ENCODE measurements at regions not wholly inside any gene's neighbourhood (a gene's known extent, or its start where the extent isn't known, plus 50 kb on each side); places are given as distances from the start of the nearest gene placed in this dataset.

- no peak overlapping the region for H3K4me3 Mint-ChIP-seq
- no peak overlapping the region for H3K27ac Mint-ChIP-seq
- H3K9me3 Mint-ChIP-seq, result peaks cover 0 to 5% (median 0%) of the 10 kb centered on the region in 3 donors
- H3K36me3 Mint-ChIP-seq, result no peaks in the 10 kb centered on the region
- no peaks in the 10 kb centered on the region for H3K27me3 Mint-ChIP-seq
- H3K4me1 Mint-ChIP-seq, result no peaks in the 10 kb centered on the region
Measured at GRCh38 chr6:51335543-51335942, 516.9 kb downstream of the TFAP2B start.

- no peaks in the 10 kb centered on the region for H3K27me3 Mint-ChIP-seq
- no peak overlapping the region for H3K27ac Mint-ChIP-seq
- H3K9me3 Mint-ChIP-seq, result peaks cover 0 to 5% (median 0%) of the 10 kb centered on the region in 3 donors
- H3K4me3 Mint-ChIP-seq, result no peak overlapping the region
- H3K4me1 Mint-ChIP-seq, result no peaks in the 10 kb centered on the region
- no peaks in the 10 kb centered on the region for H3K36me3 Mint-ChIP-seq
Measured at GRCh38 chr6:51336185-51336584, 517.5 kb downstream of the TFAP2B start.

GRCh38 chr6:51337277-51337676 is 518.6 kb downstream of the TFAP2B start:
- no peaks in the 10 kb centered on the region for H3K36me3 Mint-ChIP-seq
- H3K4me3 Mint-ChIP-seq, result no peak overlapping the region
- no peaks in the 10 kb centered on the region for H3K27me3 Mint-ChIP-seq
- no peaks in the 10 kb centered on the region for H3K4me1 Mint-ChIP-seq
- no peak overlapping the region for H3K27ac Mint-ChIP-seq
- peaks cover 0 to 2% (median 0%) of the 10 kb centered on the region in 3 donors for H3K9me3 Mint-ChIP-seq

- Mint-ChIP-seq H3K27me3 (no peaks in the 10 kb centered on the region), H3K36me3 (no peaks in the 10 kb centered on the region), H3K4me1 (no peaks in the 10 kb centered on the region), H3K27ac (no peak overlapping the region), H3K9me3 (peaks cover 0 to 2% (median 0%) of the 10 kb centered on the region in 3 donors), H3K4me3 (no peak overlapping the region)
Measured at GRCh38 chr6:51339108-51339507, 520.4 kb downstream of the TFAP2B start.

GRCh38 chr6:51339728-51340127 is 521.1 kb downstream of the TFAP2B start:
- peaks cover 0 to 2% (median 0%) of the 10 kb centered on the region in 3 donors for H3K9me3 Mint-ChIP-seq
- H3K27ac Mint-ChIP-seq, result no peak overlapping the region
- no peaks in the 10 kb centered on the region for H3K36me3 Mint-ChIP-seq
- H3K27me3 Mint-ChIP-seq, result no peaks in the 10 kb centered on the region
- H3K4me3 Mint-ChIP-seq, result no peak overlapping the region
- H3K4me1 Mint-ChIP-seq, result no peaks in the 10 kb centered on the region

- Mint-ChIP-seq H3K4me1 (no peaks in the 10 kb centered on the region), H3K27ac (no peak overlapping the region), H3K36me3 (no peaks in the 10 kb centered on the region), H3K9me3 (peaks cover 0 to 10% (median 4%) of the 10 kb centered on the region in 3 donors), H3K27me3 (no peaks in the 10 kb centered on the region), H3K4me3 (no peak overlapping the region)
Measured at GRCh38 chr6:51342393-51342792, 523.7 kb downstream of the TFAP2B start.

GRCh38 chr6:51349857-51350256 is 531.2 kb downstream of the TFAP2B start:
- H3K27me3 Mint-ChIP-seq, result peaks cover 3% of the 10 kb centered on the region
- no peaks in the 10 kb centered on the region for H3K4me1 Mint-ChIP-seq
- H3K9me3 Mint-ChIP-seq, result peaks cover 0 to 13% (median 4%) of the 10 kb centered on the region in 3 donors
- no peak overlapping the region for H3K4me3 Mint-ChIP-seq
- no peaks in the 10 kb centered on the region for H3K36me3 Mint-ChIP-seq
- no peak overlapping the region for H3K27ac Mint-ChIP-seq

- H3K27me3 Mint-ChIP-seq, result peaks cover 3% of the 10 kb centered on the region
- peaks cover 0 to 10% (median 4%) of the 10 kb centered on the region in 3 donors for H3K9me3 Mint-ChIP-seq
- no peaks in the 10 kb centered on the region for H3K36me3 Mint-ChIP-seq
- H3K4me1 Mint-ChIP-seq, result no peaks in the 10 kb centered on the region
- H3K4me3 Mint-ChIP-seq, result no peak overlapping the region
- no peak overlapping the region for H3K27ac Mint-ChIP-seq
Measured at GRCh38 chr6:51350308-51350904, 531.7 kb downstream of the TFAP2B start.

- Mint-ChIP-seq H3K9me3 (peaks cover 0 to 4% (median 0%) of the 10 kb centered on the region in 3 donors), H3K27ac (no peak overlapping the region), H3K27me3 (peaks cover 3% of the 10 kb centered on the region), H3K4me3 (no peak overlapping the region), H3K4me1 (no peaks in the 10 kb centered on the region), H3K36me3 (no peaks in the 10 kb centered on the region)
Measured at GRCh38 chr6:51352506-51353029, 533.9 kb downstream of the TFAP2B start.

GRCh38 chr6:51360287-51360686 is 541.6 kb downstream of the TFAP2B start:
- no peaks in the 10 kb centered on the region for H3K27me3 Mint-ChIP-seq
- H3K36me3 Mint-ChIP-seq, result no peaks in the 10 kb centered on the region
- H3K27ac Mint-ChIP-seq, result no peak overlapping the region
- H3K4me3 Mint-ChIP-seq, result no peak overlapping the region
- no peaks in the 10 kb centered on the region for H3K4me1 Mint-ChIP-seq
- H3K9me3 Mint-ChIP-seq, result no peaks in the 10 kb centered on the region

- H3K9me3 Mint-ChIP-seq, result no peaks in the 10 kb centered on the region
Measured at GRCh38 chr6:51365566-51365965, 546.9 kb downstream of the TFAP2B start.

GRCh38 chr6:51369485-51369884 is 550.8 kb downstream of the TFAP2B start:
- no peak overlapping the region for H3K27ac Mint-ChIP-seq
- no peaks in the 10 kb centered on the region for H3K27me3 Mint-ChIP-seq
- no peaks in the 10 kb centered on the region for H3K9me3 Mint-ChIP-seq
- no peaks in the 10 kb centered on the region for H3K36me3 Mint-ChIP-seq
- no peak overlapping the region for H3K4me3 Mint-ChIP-seq
- H3K4me1 Mint-ChIP-seq, result no peaks in the 10 kb centered on the region

More at GRCh38 chr6:51365566-51365965, 546.9 kb downstream of the TFAP2B start:
- Mint-ChIP-seq H3K4me3 (no peak overlapping the region), H3K36me3 (no peaks in the 10 kb centered on the region), H3K27me3 (no peaks in the 10 kb centered on the region), H3K27ac (no peak overlapping the region), H3K4me1 (no peaks in the 10 kb centered on the region)

GRCh38 chr6:51382847-51383246 is 564.2 kb downstream of the TFAP2B start:
- Mint-ChIP-seq H3K4me1 (no peaks in the 10 kb centered on the region), H3K27ac (no peak overlapping the region), H3K36me3 (no peaks in the 10 kb centered on the region), H3K9me3 (peaks cover 0 to 11% (median 6%) of the 10 kb centered on the region in 3 donors), H3K4me3 (no peak overlapping the region), H3K27me3 (no peaks in the 10 kb centered on the region)

- Mint-ChIP-seq H3K9me3 (peaks cover 0 to 12% (median 6%) of the 10 kb centered on the region in 3 donors), H3K36me3 (no peaks in the 10 kb centered on the region), H3K27me3 (no peaks in the 10 kb centered on the region), H3K4me3 (no peak overlapping the region), H3K27ac (no peak overlapping the region), H3K4me1 (no peaks in the 10 kb centered on the region)
Measured at GRCh38 chr6:51384736-51385135, 566.1 kb downstream of the TFAP2B start.

GRCh38 chr6:51386347-51386836 is 567.7 kb downstream of the TFAP2B start:
- Mint-ChIP-seq H3K4me3 (no peak overlapping the region), H3K27me3 (no peaks in the 10 kb centered on the region), H3K36me3 (peaks cover 1% of the 10 kb centered on the region), H3K4me1 (no peaks in the 10 kb centered on the region), H3K9me3 (peaks cover 0 to 12% (median 6%) of the 10 kb centered on the region in 3 donors), H3K27ac (no peak overlapping the region)

GRCh38 chr6:51387907-51388306 is 569.2 kb downstream of the TFAP2B start:
- Mint-ChIP-seq H3K9me3 (peaks cover 0 to 12% (median 6%) of the 10 kb centered on the region in 3 donors), H3K27ac (no peak overlapping the region), H3K36me3 (peaks cover 1% of the 10 kb centered on the region), H3K4me1 (no peaks in the 10 kb centered on the region), H3K27me3 (no peaks in the 10 kb centered on the region), H3K4me3 (no peak overlapping the region)
